Common myeloid progenitor, CD34-positive (primary cell): ENCODE measurements at regions not wholly inside any gene's neighbourhood (a gene's known extent, or its start where the extent isn't known, plus 50 kb on each side); places are given as distances from the start of the nearest gene placed in this dataset.

ENCODE experiments used
- CTCF ChIA-PET: fragments of 350-600 bp; sonication (Branson Sonifier 250); formaldehyde crosslinking; loops from one replicate; lab custom pipeline; 2021; ENCODE audit warnings: antibody characterized with exemption; lab: Charles Lee
- POLR2A ChIA-PET: fragments of 350-600 bp; sonication (Branson Sonifier 250); formaldehyde crosslinking; loops from one replicate; lab custom pipeline; 2021; ENCODE audit warnings: antibody characterized with exemption; lab: Charles Lee
- DNase-seq, 3 donors: peaks; one replicate each; pipeline versions ENCODE4 v3.0.0 to v3.0.0-alpha.2; 2013
- H3K27ac ChIP-seq, 2 experiments: 1 replicate in 1 of 2; 2 replicates in 1 of 2; pipeline ENCODE4 v1.7.0; 2013; ENCODE audit warnings: inconsistent platforms in 2 of 2, low read length in 2 of 2, mild to moderate bottlenecking in 2 of 2, low read depth in 1 of 2, moderate library complexity in 1 of 2; ENCODE audit not compliant: severe bottlenecking in 2 of 2, insufficient read depth in 1 of 2, poor library complexity in 1 of 2
- H3K27me3 ChIP-seq, 5 experiments: replicated peaks in 2 of 5; 1 replicate in 3 of 5; 2 replicates in 2 of 5; pipeline versions ENCODE4 v1.6.1 to v1.7.0; 2013; ENCODE audit warnings: low read length in 4 of 5, mild to moderate bottlenecking in 2 of 5, moderate library complexity in 2 of 5, inconsistent platforms in 1 of 5; ENCODE audit not compliant: insufficient read depth in 5 of 5, control insufficient read depth in 4 of 5
- H3K36me3 ChIP-seq, 4 experiments: 1 replicate in 2 of 4; 2 replicates in 2 of 4; pipeline versions ENCODE4 v1.6.1 to v1.7.0; 2013; ENCODE audit warnings: low read length in 3 of 4, control low read depth in 1 of 4, mild to moderate bottlenecking in 1 of 4; ENCODE audit not compliant: control insufficient read depth in 4 of 4, insufficient read depth in 4 of 4
- H3K4me1 ChIP-seq, 4 experiments: 1 replicate in 3 of 4; 2 replicates in 1 of 4; pipeline versions ENCODE4 v1.6.1 to v1.7.1; 2013; ENCODE audit warnings: low read length in 3 of 4, mild to moderate bottlenecking in 3 of 4, control low read depth in 1 of 4, inconsistent platforms in 1 of 4, moderate library complexity in 1 of 4; ENCODE audit not compliant: control insufficient read depth in 4 of 4, insufficient read depth in 4 of 4; ENCODE audit errors: control extremely low read depth in 1 of 4
- H3K4me3 ChIP-seq, 7 experiments: 1 replicate in 4 of 7; 2 replicates in 3 of 7; pipeline versions ENCODE4 v1.5.1 to v1.7.0; 2013; ENCODE audit warnings: mild to moderate bottlenecking in 7 of 7, low read length in 6 of 7, moderate library complexity in 6 of 7, inconsistent platforms in 2 of 7, low read depth in 2 of 7, control low read depth in 1 of 7; ENCODE audit not compliant: insufficient read depth in 4 of 7, control insufficient read depth in 1 of 7; ENCODE audit errors: extremely low read depth in 1 of 7
- H3K9me3 ChIP-seq, 5 experiments: 1 replicate in 4 of 5; 2 replicates in 1 of 5; pipeline versions ENCODE4 v1.6.1 to v1.7.1; 2013; ENCODE audit warnings: low read length in 4 of 5, mild to moderate bottlenecking in 2 of 5, inconsistent platforms in 1 of 5, low read depth in 1 of 5, moderate library complexity in 1 of 5; ENCODE audit not compliant: control insufficient read depth in 4 of 5, insufficient read depth in 2 of 5; ENCODE audit errors: control extremely low read depth in 1 of 5
- WGBS: methylation state at CpG from one replicate; pipeline ENCODE4 v1.1.5; 2013; ENCODE audit not compliant: insufficient coverage; 5-methylcytosine and 5-hydroxymethylcytosine counted together

DNA sequence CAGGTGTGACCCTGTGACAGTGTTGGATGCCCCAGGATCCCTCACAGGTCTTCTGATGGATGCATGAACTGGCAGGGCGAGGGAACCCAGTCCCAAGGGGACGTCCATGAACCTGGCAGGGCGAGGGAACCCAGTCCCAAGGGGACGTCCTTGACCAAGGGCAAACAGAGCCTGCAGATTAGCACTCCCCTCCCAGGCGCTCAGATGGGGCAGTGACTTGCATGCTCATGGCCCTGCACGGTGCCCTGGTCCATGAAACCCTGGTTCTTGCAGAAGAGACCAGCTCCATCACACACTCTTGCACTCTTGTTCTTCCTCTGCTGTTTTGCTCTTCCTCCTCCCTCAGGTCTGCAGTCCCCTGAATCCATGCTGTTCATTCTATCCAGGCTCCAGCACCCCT is 192.7 kb downstream of the GALR1 start:
- WGBS: 93% methylated on average over 6 of the region's 6 CpGs

DNA sequence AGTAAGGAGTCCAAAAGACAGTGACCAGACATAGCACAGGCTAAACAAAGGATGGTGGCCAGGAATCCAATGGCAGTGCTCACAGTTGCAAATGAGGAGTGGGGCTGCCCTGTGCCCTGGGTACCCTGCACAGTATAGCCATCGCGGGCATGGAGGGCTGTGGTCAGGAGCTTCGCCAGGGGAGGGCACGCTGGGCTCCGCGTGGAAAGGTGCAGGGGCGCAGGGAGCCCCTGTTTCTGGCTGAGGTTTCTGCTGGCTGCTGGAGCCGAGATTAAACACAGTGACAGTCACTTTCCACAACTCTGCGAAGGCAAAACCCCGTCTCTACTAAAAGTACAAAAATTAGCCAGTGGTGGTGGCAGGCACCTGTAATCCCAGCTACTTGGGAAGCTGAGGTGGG is 194.7 kb downstream of the GALR1 start:
- Histone ChIP-seq H3K9me3 (no peaks in the 10 kb centered on the region), H3K36me3 (no peaks in the 10 kb centered on the region), H3K27me3 (peaks cover 0 to 10% (median 2%) of the 10 kb centered on the region in 5 experiments), H3K4me1 (no peaks in the 10 kb centered on the region), H3K4me3 (no peak overlapping the region), H3K27ac (no peak overlapping the region)
- WGBS: 97% methylated on average over 8 of the region's 10 CpGs
- DNase-seq: no peak
- ChIA-PET CTCF (no interaction called here), POLR2A (no interaction called here)

More for the DNA sequence above, 192.7 kb downstream of the GALR1 start:
- Histone ChIP-seq H3K4me3 (no peak overlapping the region), H3K4me1 (no peaks in the 10 kb centered on the region), H3K9me3 (no peaks in the 10 kb centered on the region), H3K36me3 (no peaks in the 10 kb centered on the region), H3K27ac (no peak overlapping the region), H3K27me3 (peaks cover 0 to 2% (median 0%) of the 10 kb centered on the region in 5 experiments)
- no peak for DNase-seq
- POLR2A ChIA-PET: no interaction called here
- CTCF ChIA-PET: no interaction called here

DNA sequence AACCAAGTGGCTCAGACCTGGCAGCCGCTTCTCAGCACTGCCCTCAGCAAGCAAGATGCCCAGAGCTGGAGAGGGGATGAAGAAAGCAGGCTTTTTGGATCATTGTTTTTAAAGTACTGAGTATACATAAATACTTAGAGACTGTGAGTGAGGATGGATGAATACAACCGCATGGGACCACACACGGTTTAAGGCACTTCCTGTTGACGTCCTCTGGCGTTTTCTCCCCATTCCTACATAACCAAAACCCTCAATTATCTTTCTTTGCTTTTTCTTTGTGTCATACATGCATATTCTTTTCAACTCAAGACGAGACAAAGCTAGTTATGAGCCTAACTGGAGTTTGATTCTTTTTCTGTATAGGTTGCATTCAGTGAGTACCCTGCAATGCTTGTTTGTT is 198.4 kb downstream of the GALR1 start:
- no peaks in the 10 kb centered on the region for H3K36me3 ChIP-seq
- no peak for DNase-seq
- no peak overlapping the region for H3K4me3 ChIP-seq
- H3K27ac ChIP-seq: no peak overlapping the region
- no peaks in the 10 kb centered on the region for H3K9me3 ChIP-seq
- H3K27me3 ChIP-seq: peaks cover 0 to 15% (median 3%) of the 10 kb centered on the region in 5 experiments
- no peaks in the 10 kb centered on the region for H3K4me1 ChIP-seq
- ChIA-PET POLR2A (no interaction called here), CTCF (no interaction called here)
- 70% methylated on average over 2 of the region's 6 CpGs for WGBS

DNA sequence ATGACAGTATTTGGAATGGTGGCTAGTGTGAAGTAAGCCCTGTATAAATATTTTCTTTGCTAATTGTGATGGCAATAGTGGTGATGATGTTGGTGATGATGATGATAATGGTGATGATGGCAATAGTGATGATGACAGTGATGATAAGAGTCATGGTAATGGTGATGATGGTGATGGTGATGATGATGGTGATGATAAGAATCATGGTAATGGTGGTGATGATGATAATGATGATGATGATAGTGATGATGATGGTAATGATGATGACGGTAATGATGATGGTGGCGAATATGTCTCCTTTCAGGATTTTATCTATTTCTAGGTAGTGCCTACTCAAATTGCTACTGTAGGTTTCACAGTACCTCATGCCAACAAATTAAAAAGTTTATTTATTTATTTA is 205.4 kb downstream of the GALR1 start:
- no CpG with 5 or more reads among the region's 2 CpGs for WGBS
- Histone ChIP-seq H3K9me3 (no peaks in the 10 kb centered on the region), H3K36me3 (no peaks in the 10 kb centered on the region), H3K4me1 (no peaks in the 10 kb centered on the region), H3K27me3 (peaks cover 0 to 5% (median 2%) of the 10 kb centered on the region in 5 experiments), H3K4me3 (no peak overlapping the region), H3K27ac (no peak overlapping the region)
- ChIA-PET POLR2A (no interaction called here), CTCF (no interaction called here)
- DNase-seq: no peak

DNA sequence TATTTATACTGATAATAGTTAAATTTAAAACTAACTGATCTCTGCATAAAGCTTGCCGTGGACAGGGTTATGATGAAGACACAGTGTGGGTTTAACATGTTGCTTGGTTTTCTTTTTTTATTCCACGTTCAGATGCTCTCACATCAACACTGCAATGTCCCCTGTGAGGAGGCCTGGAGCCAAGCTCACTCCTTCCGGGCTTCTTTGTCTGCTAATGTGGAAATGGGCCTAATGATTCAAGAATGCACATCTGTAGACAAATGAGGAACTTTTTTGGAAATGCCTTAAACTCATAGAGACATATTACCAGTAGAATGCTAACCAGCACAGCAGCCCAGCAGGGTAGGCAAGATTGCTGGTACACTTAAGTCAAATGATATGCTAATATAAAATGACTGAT is 208.0 kb downstream of the GALR1 start:
- Histone ChIP-seq H3K36me3 (no peaks in the 10 kb centered on the region), H3K9me3 (no peaks in the 10 kb centered on the region), H3K4me3 (no peak overlapping the region), H3K27me3 (peaks cover 0 to 3% (median 0%) of the 10 kb centered on the region in 5 experiments), H3K4me1 (no peaks in the 10 kb centered on the region), H3K27ac (no peak overlapping the region)
- WGBS: no CpG with 5 or more reads among the region's 3 CpGs
- CTCF ChIA-PET: no interaction called here
- POLR2A ChIA-PET: no interaction called here
- no peak for DNase-seq

DNA sequence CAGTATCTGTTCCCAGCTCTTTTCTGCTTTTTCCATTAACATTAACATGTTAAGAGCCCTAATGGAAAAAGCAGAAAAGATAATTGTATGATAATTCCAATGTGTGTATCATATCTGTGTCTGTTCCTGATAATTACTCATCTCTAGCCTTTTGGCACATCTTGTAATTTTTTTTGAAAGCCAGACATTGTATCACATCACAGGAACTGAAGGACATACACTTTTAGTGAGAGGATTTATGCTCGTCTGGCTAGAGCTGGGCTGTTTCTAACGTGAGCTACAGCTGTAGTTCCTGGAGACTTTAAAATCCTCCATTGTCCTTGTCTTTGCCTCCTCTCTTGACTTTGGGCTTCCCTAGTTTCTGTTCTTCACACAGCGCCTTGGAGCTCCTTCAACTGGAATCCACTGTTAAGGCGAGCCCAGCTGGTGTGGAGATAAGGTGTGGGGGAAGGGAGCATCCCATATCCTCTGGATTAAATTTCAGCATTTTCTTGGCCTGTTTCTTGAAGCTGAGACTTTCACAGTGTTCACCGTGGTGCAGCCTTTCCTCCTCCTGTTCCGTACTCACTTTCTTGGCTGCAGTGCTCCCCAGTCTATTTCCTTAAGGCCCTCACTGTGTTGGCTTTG is 211.5 kb downstream of the GALR1 start:
- H3K4me1 ChIP-seq: no peaks in the 10 kb centered on the region
- no peak overlapping the region for H3K27ac ChIP-seq
- 73% methylated on average over 3 of the region's 6 CpGs for WGBS
- H3K4me3 ChIP-seq: no peak overlapping the region
- CTCF ChIA-PET: no interaction called here
- no peaks in the 10 kb centered on the region for H3K36me3 ChIP-seq
- POLR2A ChIA-PET: no interaction called here
- peaks cover 0 to 4% (median 0%) of the 10 kb centered on the region in 5 experiments for H3K27me3 ChIP-seq
- H3K9me3 ChIP-seq: no peaks in the 10 kb centered on the region
- DNase-seq: no peak

DNA sequence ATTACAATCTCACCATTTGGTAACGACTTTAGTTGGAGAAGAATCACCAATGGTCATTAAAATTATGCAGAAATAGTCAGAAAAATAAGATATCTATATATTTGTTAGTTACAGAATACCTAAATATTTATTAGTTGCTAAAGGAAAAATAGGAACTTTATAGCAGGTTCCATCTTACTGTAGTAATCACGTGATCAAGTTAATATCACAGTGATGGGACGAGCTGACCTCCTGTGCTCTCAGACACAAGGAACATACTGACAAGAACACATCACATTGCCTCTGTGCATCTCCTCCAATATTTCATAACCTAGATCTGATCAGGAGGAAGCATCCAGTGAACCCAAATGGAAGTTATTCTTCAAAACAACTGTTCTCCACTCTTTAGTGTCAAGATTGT is 215.3 kb downstream of the GALR1 start:
- Histone ChIP-seq H3K27ac (no peak overlapping the region), H3K9me3 (no peaks in the 10 kb centered on the region), H3K4me1 (no peaks in the 10 kb centered on the region), H3K27me3 (peaks cover 0 to 4% (median 0%) of the 10 kb centered on the region in 5 experiments), H3K36me3 (no peaks in the 10 kb centered on the region), H3K4me3 (no peak overlapping the region)
- WGBS: 100% methylated on average over 2 of the region's 3 CpGs
- ChIA-PET CTCF (no interaction called here), POLR2A (no interaction called here)
- no peak for DNase-seq
